ENCODE measurements at regions not wholly inside any gene's neighbourhood (a gene's known extent, or its start where the extent isn't known, plus 50 kb on each side); places are given as distances from the start of the nearest gene placed in this dataset.
"Not testable (repeated sequence)": the region's sequence is repeated elsewhere in the genome, so short reads cannot be mapped to it uniquely, and the experiment has no call there.

GRCh38 chr10:109218207-109218606, 705.1 kb downstream of the XPNPEP1 start:
- DNase-seq (ENCODE audit: low read depth in 2 of 2): no peak

GRCh38 chr10:109215291-109216075, 707.8 kb downstream of the XPNPEP1 start:
- no peak for DNase-seq (ENCODE audit: low read depth in 2 of 2)
- Histone ChIP-seq H2AFZ (ENCODE audit: low read length) (no peak overlapping the region), H3K27ac (ENCODE audit: insufficient read depth, low read length) (no peak overlapping the region), H3K4me1 (ENCODE audit: control insufficient read depth, extremely low read depth, insufficient read depth, low read length) (no peaks in the 10 kb centered on the region), H3K9me3 (ENCODE audit: control insufficient read depth, insufficient read depth, low read depth, low read length) (no peaks in the 10 kb centered on the region), H3K79me2 (ENCODE audit: control insufficient read depth, insufficient read depth, low read length) (no peaks in the 10 kb centered on the region), H3K36me3 (ENCODE audit: control insufficient read depth, insufficient read depth, low read length) (no peaks in the 10 kb centered on the region), H3K27me3 (ENCODE audit: control insufficient read depth, insufficient read depth, low read length) (no peaks in the 10 kb centered on the region), H3K4me3 (replicated peaks in 1 of 4; ENCODE audit: control extremely low read depth in 1 of 4, insufficient read depth in 1 of 4, low read depth in 3 of 4, low read length in 4 of 4) (no peak overlapping the region), H4K20me1 (ENCODE audit: control insufficient read depth, extremely low read depth, insufficient read depth, low read length) (no peaks in the 10 kb centered on the region), H3K9ac (ENCODE audit: insufficient read depth, low read length) (no peak overlapping the region), H3K4me2 (ENCODE audit: extremely low read depth, insufficient read depth, low read length) (no peak overlapping the region)
- TF ChIP-seq EZH2 (IDR thresholded peaks at IDR 0.05; ENCODE audit: low read length, missing control alignments) (no peak), CTCF (conservative IDR thresholded peaks at IDR 0.05 in 1 of 2, IDR thresholded peaks at IDR 0.05 in 1 of 2; ENCODE audit: low read depth in 1 of 2, low read length in 2 of 2) (no peak)

More at GRCh38 chr10:109218207-109218606, 705.1 kb downstream of the XPNPEP1 start:
- TF ChIP-seq CTCF (conservative IDR thresholded peaks at IDR 0.05 in 1 of 2, IDR thresholded peaks at IDR 0.05 in 1 of 2; ENCODE audit: low read depth in 1 of 2, low read length in 2 of 2) (no peak), EZH2 (IDR thresholded peaks at IDR 0.05; ENCODE audit: low read length, missing control alignments) (no peak)
- H3K9ac ChIP-seq (ENCODE audit: insufficient read depth, low read length): no peak overlapping the region
- H3K4me3 ChIP-seq (replicated peaks in 1 of 4; ENCODE audit: control extremely low read depth in 1 of 4, insufficient read depth in 1 of 4, low read depth in 3 of 4, low read length in 4 of 4): no peak overlapping the region
- no peak overlapping the region for H3K27ac ChIP-seq (ENCODE audit: insufficient read depth, low read length)
- H3K9me3 ChIP-seq (ENCODE audit: control insufficient read depth, insufficient read depth, low read depth, low read length): no peaks in the 10 kb centered on the region
- no peaks in the 10 kb centered on the region for H3K79me2 ChIP-seq (ENCODE audit: control insufficient read depth, insufficient read depth, low read length)
- no peaks in the 10 kb centered on the region for H3K36me3 ChIP-seq (ENCODE audit: control insufficient read depth, insufficient read depth, low read length)
- H3K27me3 ChIP-seq (ENCODE audit: control insufficient read depth, insufficient read depth, low read length): no peaks in the 10 kb centered on the region
- H2AFZ ChIP-seq (ENCODE audit: low read length): no peak overlapping the region
- no peak overlapping the region for H3K4me2 ChIP-seq (ENCODE audit: extremely low read depth, insufficient read depth, low read length)
- no peaks in the 10 kb centered on the region for H4K20me1 ChIP-seq (ENCODE audit: control insufficient read depth, extremely low read depth, insufficient read depth, low read length)
- H3K4me1 ChIP-seq (ENCODE audit: control insufficient read depth, extremely low read depth, insufficient read depth, low read length): no peaks in the 10 kb centered on the region

DNA sequence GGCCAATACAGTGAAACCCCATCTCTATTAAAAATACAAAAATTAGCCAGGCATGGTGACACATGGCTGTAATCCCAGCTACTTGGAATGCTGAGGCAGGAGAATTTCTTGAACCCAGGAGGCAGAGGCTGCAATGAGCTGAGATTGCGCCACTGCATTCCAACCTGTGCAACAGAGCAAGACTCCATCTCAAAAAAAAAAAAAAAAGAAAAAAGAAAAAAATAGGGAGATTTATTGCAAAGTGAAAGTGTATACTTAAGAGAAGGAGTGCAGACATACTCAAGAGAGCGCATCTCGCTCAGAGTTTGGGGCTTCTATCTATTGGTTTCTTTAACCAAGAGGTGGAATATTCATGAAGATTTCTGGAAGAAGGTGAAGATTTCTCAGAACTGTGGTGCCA, 708.4 kb downstream of the XPNPEP1 start:
- not testable (repeated sequence) for H3K27me3 ChIP-seq (ENCODE audit: control insufficient read depth, insufficient read depth, low read length); H3K36me3 ChIP-seq (ENCODE audit: control insufficient read depth, insufficient read depth, low read length); H3K9me3 ChIP-seq (ENCODE audit: control insufficient read depth, insufficient read depth, low read depth, low read length); H3K9ac ChIP-seq (ENCODE audit: insufficient read depth, low read length); H3K4me1 ChIP-seq (ENCODE audit: control insufficient read depth, extremely low read depth, insufficient read depth, low read length); H3K4me3 ChIP-seq (replicated peaks in 1 of 4; ENCODE audit: control extremely low read depth in 1 of 4, insufficient read depth in 1 of 4, low read depth in 3 of 4, low read length in 4 of 4); H3K27ac ChIP-seq (ENCODE audit: insufficient read depth, low read length); DNase-seq (ENCODE audit: low read depth in 2 of 2); H3K4me2 ChIP-seq (ENCODE audit: extremely low read depth, insufficient read depth, low read length); H4K20me1 ChIP-seq (ENCODE audit: control insufficient read depth, extremely low read depth, insufficient read depth, low read length); H3K79me2 ChIP-seq (ENCODE audit: control insufficient read depth, insufficient read depth, low read length); H2AFZ ChIP-seq (ENCODE audit: low read length)

All from fibroblast of lung (primary cell).